Limb (tissue), 2 donors: ENCODE measurements at regions not wholly inside any gene's neighbourhood (a gene's known extent, or its start where the extent isn't known, plus 50 kb on each side); places are given as distances from the start of the nearest gene placed in this dataset.
"Not testable (repeated sequence)": the region's sequence is repeated elsewhere in the genome, so short reads cannot be mapped to it uniquely, and the experiment has no call there.

Experiments
- DNase-seq, 2 donors: peaks; one replicate each; pipeline ENCODE4 v3.0.0-alpha.2; 2016; ENCODE audit errors: extremely low spot score in 2 of 2

- DNase-seq, result no peak
Observed at GRCh38 chr3:27630885-27631284, 91.2 kb downstream of the EOMES start.

GRCh38 chr3:27629366-27629765, 92.8 kb downstream of the EOMES start:
- no peak for DNase-seq

DNA sequence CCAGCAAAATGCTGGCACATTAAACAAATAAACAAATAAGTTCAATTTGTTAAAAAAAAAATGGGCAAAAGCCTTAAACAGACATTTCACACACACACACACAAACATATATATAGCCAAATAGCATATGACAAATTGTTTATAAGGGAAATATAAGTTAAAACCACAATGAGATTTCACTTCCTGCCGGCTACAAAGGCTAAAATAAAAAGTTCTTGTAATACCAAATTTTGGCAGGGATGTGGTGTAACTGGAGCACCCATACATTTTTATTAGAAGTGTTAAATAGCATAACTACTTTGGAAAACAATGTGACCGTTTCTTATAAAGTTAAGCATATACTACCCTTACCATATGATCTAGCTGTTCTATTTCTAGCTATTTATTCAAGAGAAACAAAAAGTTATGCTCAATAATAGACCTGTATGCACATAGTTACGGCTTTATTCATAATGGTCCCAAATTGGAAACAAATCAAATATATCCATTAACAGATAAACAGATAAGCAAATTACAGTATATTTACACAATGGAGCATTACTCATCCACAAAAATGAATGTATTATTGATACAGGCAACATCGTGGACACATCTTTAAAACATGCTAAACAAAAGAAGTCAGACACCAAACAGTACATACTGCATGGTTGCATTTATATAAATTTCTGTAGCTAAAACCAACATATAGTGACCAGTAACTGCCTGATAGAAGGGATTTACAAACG, 93.9 kb downstream of the EOMES start:
- no peak for DNase-seq

DNA sequence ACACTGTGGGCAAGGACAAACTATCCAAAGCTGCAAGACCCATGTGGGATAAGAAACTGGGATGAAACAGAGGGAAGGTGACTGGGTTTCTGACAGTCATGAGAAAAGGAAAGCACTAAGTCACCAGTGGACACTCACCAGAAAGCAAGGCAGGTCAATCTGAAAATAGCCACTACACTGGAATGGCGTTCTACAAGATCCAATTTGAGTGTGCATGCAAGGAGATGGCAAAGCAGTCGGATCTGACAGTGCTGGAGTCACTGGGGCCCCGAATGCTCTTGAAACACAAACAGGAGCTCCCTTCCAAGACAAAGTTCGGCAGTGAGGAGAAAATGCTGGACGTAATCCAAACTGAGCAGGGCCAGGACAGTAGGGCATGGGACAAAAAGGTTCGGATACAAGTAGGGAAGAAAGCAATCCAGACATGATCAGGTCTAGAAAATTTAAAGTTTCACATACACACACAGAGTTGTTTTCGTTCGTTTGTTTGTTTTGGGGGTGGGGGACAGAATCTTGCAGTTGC, 95.5 kb downstream of the EOMES start:
- no peak for DNase-seq

- no peak for DNase-seq
Observed at GRCh38 chr3:27625864-27626263, 96.3 kb downstream of the EOMES start.

DNA sequence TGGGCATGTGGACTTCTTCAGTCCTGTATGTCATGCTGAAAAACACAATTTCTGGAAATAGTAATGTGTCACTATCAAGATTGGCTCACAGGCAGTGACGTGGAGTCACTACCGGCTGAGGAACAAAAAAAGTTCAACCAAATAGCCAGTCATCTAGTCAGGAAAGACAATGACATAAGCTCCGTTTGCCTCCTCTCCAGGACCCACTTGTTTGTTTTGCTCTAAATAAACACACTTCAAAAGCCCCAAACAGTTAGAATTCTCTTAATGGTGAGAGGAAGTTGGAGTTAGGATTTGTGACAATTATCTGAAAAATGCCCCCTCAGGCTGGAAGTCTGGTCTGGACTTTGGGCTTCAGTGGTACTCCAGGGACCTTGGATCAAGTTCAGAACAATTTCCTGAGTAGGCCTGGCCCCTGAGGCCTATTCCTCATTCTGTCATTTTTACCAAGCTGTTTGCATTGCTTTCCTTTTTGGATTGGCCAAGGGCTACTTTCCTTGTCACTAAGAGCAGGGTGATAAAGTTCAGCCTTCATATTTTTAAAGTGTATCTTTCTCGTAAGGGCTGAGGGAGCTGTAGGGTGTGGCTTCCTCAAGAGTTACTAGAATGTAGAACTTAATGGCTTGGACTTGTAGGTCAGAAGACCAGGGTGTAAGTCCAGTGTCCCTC, 98.9 kb downstream of the EOMES start:
- DNase-seq, result no peak

GRCh38 chr3:27617552-27617951, 104.6 kb downstream of the EOMES start:
- no peak for DNase-seq

- DNase-seq, result no peak
Observed at GRCh38 chr3:27616031-27616430, 106.1 kb downstream of the EOMES start.

DNA sequence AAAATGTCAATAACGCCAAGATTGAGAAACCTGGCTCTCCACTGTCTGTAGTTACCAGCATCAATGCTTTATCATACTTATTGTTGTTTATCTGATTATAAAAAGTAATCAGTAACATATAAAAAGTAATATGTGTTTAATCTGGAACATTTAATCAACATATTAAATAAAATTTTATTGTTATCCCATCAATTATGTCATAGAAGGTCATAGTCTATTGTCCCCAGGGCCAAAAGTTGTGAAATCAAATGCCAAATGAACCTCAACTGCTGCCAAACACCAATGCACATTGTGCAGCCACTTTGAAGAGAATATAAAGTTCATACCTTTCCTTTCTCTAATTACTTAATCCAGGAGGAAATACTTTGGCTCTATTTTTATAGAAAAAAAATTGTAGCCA, 106.6 kb downstream of the EOMES start:
- no peak for DNase-seq

- DNase-seq, result no peak
Observed at GRCh38 chr3:27614592-27614991, 107.5 kb downstream of the EOMES start.

- DNase-seq, result no peak
Observed at GRCh38 chr3:27613846-27614500, 108.2 kb downstream of the EOMES start.

DNA sequence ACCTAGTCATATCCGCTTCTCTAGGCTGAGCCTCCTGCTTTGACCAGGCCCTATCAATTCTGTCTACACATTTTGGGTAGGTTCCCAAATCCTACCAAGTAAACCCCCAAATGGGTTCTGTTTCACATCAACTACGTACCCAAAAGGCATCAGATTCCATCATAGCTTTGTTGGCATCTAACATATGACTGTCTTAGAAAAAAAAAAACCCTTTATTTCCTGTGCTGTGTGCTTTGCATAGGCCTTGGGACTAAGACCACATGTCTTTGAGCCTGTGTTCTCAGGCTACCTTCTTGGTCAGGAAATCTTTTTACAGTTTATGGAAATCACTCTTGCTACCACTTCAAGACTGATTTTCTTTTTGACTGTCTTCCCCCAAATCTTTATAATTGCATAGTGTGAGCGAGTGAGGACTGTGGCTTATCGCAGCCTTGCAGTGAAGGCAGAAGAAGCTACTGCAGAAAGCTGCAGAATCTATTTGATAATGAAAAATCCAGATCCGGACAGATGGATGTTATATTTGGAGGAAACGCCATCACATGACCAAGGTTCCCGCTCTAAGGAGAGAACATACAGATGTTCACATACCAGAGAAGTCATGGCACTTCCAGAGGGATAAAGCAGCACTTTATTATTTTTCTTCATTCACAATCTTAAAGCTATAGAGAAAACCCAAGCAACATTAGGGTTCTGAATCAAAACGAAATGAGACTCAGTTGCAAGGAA, 111.2 kb downstream of the EOMES start:
- peak in 1 of 2 donors; percentile 43 for DNase-seq

- DNase-seq, result no peak
Observed at GRCh38 chr3:27607370-27607769, 114.8 kb downstream of the EOMES start.

GRCh38 chr3:27606537-27606936, 115.6 kb downstream of the EOMES start:
- no peak for DNase-seq

GRCh38 chr3:27601311-27601710, 117.1 kb upstream of the SLC4A7 start:
- not testable (repeated sequence) for DNase-seq

- DNase-seq, result not testable (repeated sequence)
Observed at GRCh38 chr3:27599741-27600140, 115.6 kb upstream of the SLC4A7 start.

DNA sequence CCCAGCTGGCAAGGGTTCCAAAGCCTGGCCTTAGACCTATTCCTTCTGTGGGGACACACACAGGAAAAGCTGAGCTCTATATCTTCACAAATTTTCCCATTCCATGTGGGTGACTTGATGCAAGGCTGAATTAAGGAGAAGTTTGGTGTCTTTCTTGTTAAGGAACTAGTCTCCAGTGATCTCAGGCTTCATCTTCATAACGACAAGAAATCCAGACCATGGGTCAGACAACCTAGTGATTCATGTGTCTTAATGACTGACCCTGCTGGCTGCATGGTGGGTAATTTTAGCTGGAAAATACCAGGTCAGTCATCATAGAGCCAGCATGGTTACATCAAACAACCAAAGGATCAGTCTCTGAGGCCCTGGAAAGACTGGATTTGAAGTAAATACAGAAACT, 112.7 kb upstream of the SLC4A7 start:
- no peak for DNase-seq

DNA sequence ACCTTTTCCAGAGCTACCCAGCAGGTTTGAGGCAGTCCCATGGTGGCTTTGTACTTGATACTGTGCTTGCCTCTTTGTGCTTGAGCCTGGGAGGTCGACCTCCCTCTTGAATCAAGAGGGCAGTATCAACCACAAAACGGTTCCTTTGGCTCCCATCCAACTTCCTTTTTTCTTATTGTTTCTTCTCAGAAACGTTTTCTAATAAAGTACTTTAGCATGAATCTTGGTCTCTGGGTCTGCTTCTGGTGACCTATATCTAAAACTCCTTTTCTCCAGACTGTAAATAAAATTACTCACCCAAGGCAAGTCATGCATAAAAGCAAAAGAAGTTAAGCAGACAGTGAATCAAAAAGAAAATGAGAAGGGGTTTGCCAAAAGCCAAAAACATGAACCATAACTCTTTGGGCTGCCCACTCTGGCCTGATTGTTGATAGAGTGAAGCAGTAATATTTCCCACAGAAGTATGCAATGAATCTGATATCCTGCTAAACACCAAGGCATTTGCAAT, 112.2 kb upstream of the SLC4A7 start:
- DNase-seq, result no peak

GRCh38 chr3:27594096-27594690, 110.0 kb upstream of the SLC4A7 start:
- no peak for DNase-seq

GRCh38 chr3:27593173-27593572, 109.0 kb upstream of the SLC4A7 start:
- no peak for DNase-seq
